ENCODE measurements at regions not wholly inside any gene's neighbourhood (a gene's known extent, or its start where the extent isn't known, plus 50 kb on each side); places are given as distances from the start of the nearest gene placed in this dataset.

DNA sequence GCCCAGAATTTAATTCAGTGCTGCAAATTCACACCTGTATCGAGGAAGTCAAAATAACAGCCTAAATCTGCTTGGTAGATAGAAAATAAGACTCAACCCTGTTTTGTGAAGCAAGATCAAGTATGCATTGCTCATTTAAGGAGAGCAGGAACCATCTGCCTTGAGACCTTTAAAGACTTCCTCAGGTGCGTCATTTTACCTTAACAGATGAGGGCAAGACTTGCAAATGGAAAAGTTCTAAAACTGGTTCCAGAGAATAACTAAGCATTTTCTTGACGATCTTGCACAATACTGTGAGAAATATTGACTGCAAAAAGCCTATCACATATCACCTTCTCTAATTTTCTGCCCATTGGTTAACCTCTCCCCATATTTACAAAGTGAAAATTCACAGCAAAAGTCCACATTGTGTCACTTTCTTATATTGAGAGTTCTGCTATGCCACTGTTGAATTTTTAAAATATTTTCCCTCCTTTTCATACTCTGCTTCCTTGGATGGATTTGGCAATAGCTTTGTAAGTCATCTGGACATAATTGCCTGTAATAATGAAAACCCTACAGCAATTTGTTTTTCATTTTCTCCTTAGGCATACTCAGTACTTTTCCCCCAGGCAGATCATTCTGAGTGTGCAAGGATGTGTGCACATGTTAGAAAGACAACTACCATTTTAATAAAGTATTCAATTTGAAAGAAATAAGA, 234.2 kb downstream of the AASDHPPT start:
- RAD21 ChIA-PET (ENCODE audit: low non-redundant PET in 1 of 2, low total read pairs in 2 of 2, uncharacterized antibody in 2 of 2, unreplicated experiment in 2 of 2) = no interaction called here
- Histone ChIP-seq H4K20me1 (ENCODE audit: insufficient read depth) (no peaks in the 10 kb centered on the region), H3K9me2 (ENCODE audit: insufficient read depth) (no peaks in the 10 kb centered on the region), H3K36me3 (ENCODE audit: control insufficient read depth in 1 of 2, insufficient read depth in 2 of 2, low read length in 2 of 2) (no peaks in the 10 kb centered on the region), H3K4me2 (ENCODE audit: low read length) (no peak overlapping the region), H3K27ac (ENCODE audit: low read depth, low read length) (no peak overlapping the region), H3K9ac (ENCODE audit: low read length) (no peak overlapping the region), H3K9me3 (ENCODE audit: control insufficient read depth in 1 of 2, insufficient read depth in 1 of 2, low read depth in 1 of 2, low read length in 2 of 2) (no peaks in the 10 kb centered on the region), H2AFZ (ENCODE audit: low read depth, low read length, poor library complexity, severe bottlenecking) (no peak overlapping the region), H3K27me3 (ENCODE audit: insufficient read depth, low read length) (0 out of 2 replicates have a peak, but pooled peaks cover 8% of the 10 kb centered on the region), H3K4me3 (replicated peaks in 1 of 2; ENCODE audit: low read depth in 1 of 2, low read length in 2 of 2) (no peak overlapping the region), H3K4me1 (ENCODE audit: control insufficient read depth in 1 of 2, insufficient read depth in 2 of 2, low read length in 2 of 2) (no peaks in the 10 kb centered on the region), H3K79me2 (ENCODE audit: insufficient read depth, low read length) (no peaks in the 10 kb centered on the region)
- DNase-seq (ENCODE audit: low read depth, low spot score) (no peak), ATAC-seq (no peak)
- POLR2A ChIA-PET = no interaction called here
- CTCF ChIA-PET = no interaction called here
- no TSS peak for BruUV-seq (replicated peaks)
- intact Hi-C loops (cut with micrococcal nuclease) = no loop called here
- TF ChIP-seq CEBPB (IDR thresholded peaks at IDR 0.05; ENCODE audit: low read depth) (no peak), POLR2AphosphoS5 (IDR thresholded peaks at IDR 0.05; ENCODE audit: low read depth, low read length) (no peak), EZH2phosphoT487 (IDR thresholded peaks at IDR 0.05; ENCODE audit: borderline replicate concordance) (no peak), ZNF274 (IDR thresholded peaks at IDR 0.05; ENCODE audit: low read depth, low read length) (no peak), YY1 (IDR thresholded peaks at IDR 0.05; ENCODE audit: extremely low read depth, insufficient replicate concordance, low read depth, low read length) (no peak), SP1 (IDR thresholded peaks at IDR 0.05; ENCODE audit: low read depth) (no peak), SRF (IDR thresholded peaks at IDR 0.05; ENCODE audit: low read depth) (no peak), EGR1 (IDR thresholded peaks at IDR 0.05; ENCODE audit: low read depth) (no peak), ZFX (IDR thresholded peaks at IDR 0.05) (no peak), EZH2 (IDR thresholded peaks at IDR 0.05) (no peak)
- TF ChIP-seq, protein P1, sequence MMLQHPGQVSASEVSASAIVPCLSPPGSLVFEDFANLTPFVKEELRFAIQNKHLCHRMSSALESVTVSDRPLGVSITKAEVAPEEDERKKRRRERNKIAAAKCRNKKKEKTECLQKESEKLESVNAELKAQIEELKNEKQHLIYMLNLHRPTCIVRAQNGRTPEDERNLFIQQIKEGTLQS (IDR thresholded peaks at IDR 0.05) = no peak
- TF ChIP-seq, protein P2, sequence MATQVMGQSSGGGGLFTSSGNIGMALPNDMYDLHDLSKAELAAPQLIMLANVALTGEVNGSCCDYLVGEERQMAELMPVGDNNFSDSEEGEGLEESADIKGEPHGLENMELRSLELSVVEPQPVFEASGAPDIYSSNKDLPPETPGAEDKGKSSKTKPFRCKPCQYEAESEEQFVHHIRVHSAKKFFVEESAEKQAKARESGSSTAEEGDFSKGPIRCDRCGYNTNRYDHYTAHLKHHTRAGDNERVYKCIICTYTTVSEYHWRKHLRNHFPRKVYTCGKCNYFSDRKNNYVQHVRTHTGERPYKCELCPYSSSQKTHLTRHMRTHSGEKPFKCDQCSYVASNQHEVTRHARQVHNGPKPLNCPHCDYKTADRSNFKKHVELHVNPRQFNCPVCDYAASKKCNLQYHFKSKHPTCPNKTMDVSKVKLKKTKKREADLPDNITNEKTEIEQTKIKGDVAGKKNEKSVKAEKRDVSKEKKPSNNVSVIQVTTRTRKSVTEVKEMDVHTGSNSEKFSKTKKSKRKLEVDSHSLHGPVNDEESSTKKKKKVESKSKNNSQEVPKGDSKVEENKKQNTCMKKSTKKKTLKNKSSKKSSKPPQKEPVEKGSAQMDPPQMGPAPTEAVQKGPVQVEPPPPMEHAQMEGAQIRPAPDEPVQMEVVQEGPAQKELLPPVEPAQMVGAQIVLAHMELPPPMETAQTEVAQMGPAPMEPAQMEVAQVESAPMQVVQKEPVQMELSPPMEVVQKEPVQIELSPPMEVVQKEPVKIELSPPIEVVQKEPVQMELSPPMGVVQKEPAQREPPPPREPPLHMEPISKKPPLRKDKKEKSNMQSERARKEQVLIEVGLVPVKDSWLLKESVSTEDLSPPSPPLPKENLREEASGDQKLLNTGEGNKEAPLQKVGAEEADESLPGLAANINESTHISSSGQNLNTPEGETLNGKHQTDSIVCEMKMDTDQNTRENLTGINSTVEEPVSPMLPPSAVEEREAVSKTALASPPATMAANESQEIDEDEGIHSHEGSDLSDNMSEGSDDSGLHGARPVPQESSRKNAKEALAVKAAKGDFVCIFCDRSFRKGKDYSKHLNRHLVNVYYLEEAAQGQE (IDR thresholded peaks at IDR 0.05; ENCODE audit: low read depth) = no peak
- TF ChIP-seq, protein P3, sequence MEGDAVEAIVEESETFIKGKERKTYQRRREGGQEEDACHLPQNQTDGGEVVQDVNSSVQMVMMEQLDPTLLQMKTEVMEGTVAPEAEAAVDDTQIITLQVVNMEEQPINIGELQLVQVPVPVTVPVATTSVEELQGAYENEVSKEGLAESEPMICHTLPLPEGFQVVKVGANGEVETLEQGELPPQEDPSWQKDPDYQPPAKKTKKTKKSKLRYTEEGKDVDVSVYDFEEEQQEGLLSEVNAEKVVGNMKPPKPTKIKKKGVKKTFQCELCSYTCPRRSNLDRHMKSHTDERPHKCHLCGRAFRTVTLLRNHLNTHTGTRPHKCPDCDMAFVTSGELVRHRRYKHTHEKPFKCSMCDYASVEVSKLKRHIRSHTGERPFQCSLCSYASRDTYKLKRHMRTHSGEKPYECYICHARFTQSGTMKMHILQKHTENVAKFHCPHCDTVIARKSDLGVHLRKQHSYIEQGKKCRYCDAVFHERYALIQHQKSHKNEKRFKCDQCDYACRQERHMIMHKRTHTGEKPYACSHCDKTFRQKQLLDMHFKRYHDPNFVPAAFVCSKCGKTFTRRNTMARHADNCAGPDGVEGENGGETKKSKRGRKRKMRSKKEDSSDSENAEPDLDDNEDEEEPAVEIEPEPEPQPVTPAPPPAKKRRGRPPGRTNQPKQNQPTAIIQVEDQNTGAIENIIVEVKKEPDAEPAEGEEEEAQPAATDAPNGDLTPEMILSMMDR (IDR thresholded peaks at IDR 0.05 in 2 of 3, conservative IDR thresholded peaks at IDR 0.05 in 1 of 3; ENCODE audit: borderline replicate concordance in 1 of 3, insufficient read depth in 1 of 3, low read depth in 2 of 3, low read length in 2 of 3) = no peak
- TF ChIP-seq, protein P4, sequence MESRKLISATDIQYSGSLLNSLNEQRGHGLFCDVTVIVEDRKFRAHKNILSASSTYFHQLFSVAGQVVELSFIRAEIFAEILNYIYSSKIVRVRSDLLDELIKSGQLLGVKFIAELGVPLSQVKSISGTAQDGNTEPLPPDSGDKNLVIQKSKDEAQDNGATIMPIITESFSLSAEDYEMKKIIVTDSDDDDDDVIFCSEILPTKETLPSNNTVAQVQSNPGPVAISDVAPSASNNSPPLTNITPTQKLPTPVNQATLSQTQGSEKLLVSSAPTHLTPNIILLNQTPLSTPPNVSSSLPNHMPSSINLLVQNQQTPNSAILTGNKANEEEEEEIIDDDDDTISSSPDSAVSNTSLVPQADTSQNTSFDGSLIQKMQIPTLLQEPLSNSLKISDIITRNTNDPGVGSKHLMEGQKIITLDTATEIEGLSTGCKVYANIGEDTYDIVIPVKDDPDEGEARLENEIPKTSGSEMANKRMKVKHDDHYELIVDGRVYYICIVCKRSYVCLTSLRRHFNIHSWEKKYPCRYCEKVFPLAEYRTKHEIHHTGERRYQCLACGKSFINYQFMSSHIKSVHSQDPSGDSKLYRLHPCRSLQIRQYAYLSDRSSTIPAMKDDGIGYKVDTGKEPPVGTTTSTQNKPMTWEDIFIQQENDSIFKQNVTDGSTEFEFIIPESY (IDR thresholded peaks at IDR 0.05; ENCODE audit: extremely low read depth, insufficient replicate concordance, low read length) = no peak
